Upper lobe of left lung (tissue), 6 donors: ENCODE measurements at regions not wholly inside any gene's neighbourhood (a gene's known extent, or its start where the extent isn't known, plus 50 kb on each side); places are given as distances from the start of the nearest gene placed in this dataset.

ENCODE experiments used
- ATAC-seq, 2 donors: fragments of 200-7000 bp; cut with Tn5 transposase; one replicate each; pipeline ENCODE4 v1.9.1; 2022; ENCODE audit warnings: mild to moderate bottlenecking in 2 of 2, moderate library complexity in 2 of 2; ENCODE audit not compliant: low FRiP score in 2 of 2
- DNase-seq, 2 donors: peaks; one replicate each; pipeline ENCODE4 v3.0.0-alpha.2; 2019 to 2020
- H3K27ac ChIP-seq, 4 donors: fragments of 200-600 bp; sonication (generic); one replicate each; pipeline ENCODE4 v1.5.1; 2016 to 2019
- H3K27me3 ChIP-seq, 4 donors: fragments of 200-600 bp; sonication (generic); one replicate each; pipeline ENCODE4 v1.5.1; 2017 to 2019
- H3K36me3 ChIP-seq, 4 donors: fragments of 200-600 bp; sonication (generic); one replicate each; pipeline ENCODE4 v1.5.1; 2016 to 2019
- H3K4me1 ChIP-seq, 4 donors: fragments of 200-600 bp; sonication (generic); one replicate each; pipeline ENCODE4 v1.5.1; 2018 to 2019
- H3K4me3 ChIP-seq, 4 donors: fragments of 200-600 bp; sonication (generic); one replicate each; pipeline ENCODE4 v1.5.1; 2017 to 2019; ENCODE audit warnings: mild to moderate bottlenecking in 2 of 4, moderate library complexity in 1 of 4
- H3K9me3 ChIP-seq, 4 donors: fragments of 200-600 bp; sonication (generic); one replicate each; pipeline ENCODE4 v1.5.1; 2018 to 2019
- CTCF ChIP-seq, 6 experiments: fragments of 450-650 bp in 4 of 6; fragments of 200-600 bp in 2 of 6; sonication (generic) in 2 of 6; IDR thresholded peaks; one replicate each; pipeline ENCODE4 v1.5.1; 2016 to 2019; ENCODE audit warnings: antibody characterized with exemption in 6 of 6
- EP300 ChIP-seq, 4 donors: sonication (generic); formaldehyde crosslinking; IDR thresholded peaks; one replicate each; pipeline ENCODE4 v1.5.1; 2017; ENCODE audit warnings: antibody characterized with exemption in 4 of 4, control low read depth in 2 of 4
- POLR2A ChIP-seq, 4 donors: fragments of 450-650 bp; IDR thresholded peaks; one replicate each; pipeline ENCODE4 v1.5.1; 2016 to 2017; ENCODE audit warnings: antibody characterized with exemption in 4 of 4, mild to moderate bottlenecking in 2 of 4
- POLR2AphosphoS5 ChIP-seq, 2 donors: sonication (generic); formaldehyde crosslinking; IDR thresholded peaks; one replicate each; pipeline ENCODE4 v1.5.1; 2017; ENCODE audit warnings: antibody characterized with exemption in 2 of 2
- WGBS, 2 donors: methylation state at CpG; one replicate each; pipeline ENCODE4 v1.1.5; 2017 to 2018; 5-methylcytosine and 5-hydroxymethylcytosine counted together
- donor health status: DM: no; HTN: no; CAD: no; lungs with moderate emphysema.
- donor health status: DM: no; HTN: yes; CAD: no; lungs with severe emphysema.

GRCh38 chr6:97459986-97460385 lies 177.0 kb upstream of the MMS22L start:
- Histone ChIP-seq H3K36me3 (no peaks in the 10 kb centered on the region), H3K4me3 (no peak overlapping the region), H3K27me3 (no peaks in the 10 kb centered on the region), H3K27ac (no peak overlapping the region), H3K9me3 (no peaks in the 10 kb centered on the region), H3K4me1 (no peaks in the 10 kb centered on the region)
- DNase-seq (no peak), ATAC-seq (no peak)
- TF ChIP-seq EP300 (IDR thresholded peaks at IDR 0.05) (no peak), POLR2AphosphoS5 (IDR thresholded peaks at IDR 0.05) (no peak), CTCF (IDR thresholded peaks at IDR 0.05) (no peak), POLR2A (IDR thresholded peaks at IDR 0.05) (no peak)
- 71 to 90% methylated on average over 1 of the region's 1 CpG for WGBS, 2 donors

GRCh38 chr6:97460394-97461080 lies 177.5 kb upstream of the MMS22L start:
- 76 to 78% methylated on average over 7 of the region's 7 CpGs for WGBS, 2 donors
- H3K36me3 ChIP-seq, result no peaks in the 10 kb centered on the region
- no peak overlapping the region for H3K27ac ChIP-seq
- H3K27me3 ChIP-seq, result no peaks in the 10 kb centered on the region
- TF ChIP-seq POLR2AphosphoS5 (IDR thresholded peaks at IDR 0.05), result no peak
- TF ChIP-seq POLR2A (IDR thresholded peaks at IDR 0.05), result no peak
- no peak for TF ChIP-seq EP300 (IDR thresholded peaks at IDR 0.05)
- TF ChIP-seq CTCF (IDR thresholded peaks at IDR 0.05), result no peak
- DNase-seq (no peak), ATAC-seq (no peak)
- no peaks in the 10 kb centered on the region for H3K4me1 ChIP-seq
- no peak overlapping the region for H3K4me3 ChIP-seq
- no peaks in the 10 kb centered on the region for H3K9me3 ChIP-seq

DNA sequence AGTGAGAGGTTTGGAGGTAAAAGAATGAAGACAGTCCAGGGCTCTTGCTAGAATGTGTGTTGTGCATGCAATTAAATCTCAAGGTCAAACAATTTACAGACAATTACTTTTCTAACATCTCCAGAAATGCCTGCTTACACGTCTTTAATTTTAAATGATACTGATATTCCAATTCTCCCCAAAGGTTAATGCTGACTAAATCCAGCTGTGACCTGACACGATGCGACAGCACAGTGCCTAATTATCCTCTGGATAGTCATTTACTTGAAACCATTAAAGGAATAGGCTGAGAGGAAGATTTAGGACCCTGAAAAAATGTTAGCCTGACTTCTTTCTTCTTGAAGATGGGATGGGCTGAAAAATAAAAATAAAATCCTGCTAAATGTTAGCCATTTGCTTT lies 178.2 kb upstream of the MMS22L start:
- ATAC-seq (no peak), DNase-seq (no peak)
- no peak for TF ChIP-seq CTCF (IDR thresholded peaks at IDR 0.05)
- no peak for TF ChIP-seq POLR2A (IDR thresholded peaks at IDR 0.05)
- TF ChIP-seq POLR2AphosphoS5 (IDR thresholded peaks at IDR 0.05), result no peak
- TF ChIP-seq EP300 (IDR thresholded peaks at IDR 0.05), result no peak
- 41 to 47% methylated on average over 3 of the region's 3 CpGs for WGBS, 2 donors
- H3K4me3 ChIP-seq, result no peak overlapping the region
- H3K36me3 ChIP-seq, result no peaks in the 10 kb centered on the region
- no peaks in the 10 kb centered on the region for H3K4me1 ChIP-seq
- no peaks in the 10 kb centered on the region for H3K9me3 ChIP-seq
- no peak overlapping the region for H3K27ac ChIP-seq
- no peaks in the 10 kb centered on the region for H3K27me3 ChIP-seq

DNA sequence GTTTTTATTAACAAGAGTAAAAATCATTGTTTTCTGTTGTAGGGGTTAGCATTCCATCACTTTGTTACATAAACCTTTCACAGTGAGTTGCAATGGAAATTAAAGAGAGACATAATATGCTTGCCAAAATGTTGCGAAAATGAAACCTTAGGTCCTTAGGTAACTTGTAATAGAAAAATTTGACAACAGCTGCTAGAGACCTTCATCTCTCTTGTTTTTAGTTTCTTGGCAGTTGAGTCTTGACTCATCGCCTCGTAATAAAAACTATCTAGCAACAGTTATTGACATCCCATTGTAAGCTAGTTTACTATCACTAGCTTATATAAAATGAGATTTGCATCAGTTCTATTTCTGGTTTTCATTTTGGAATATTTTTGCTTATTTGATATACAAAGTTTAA lies 179.0 kb upstream of the MMS22L start:
- Histone ChIP-seq H3K4me3 (no peak overlapping the region), H3K9me3 (no peaks in the 10 kb centered on the region), H3K36me3 (no peaks in the 10 kb centered on the region), H3K4me1 (no peaks in the 10 kb centered on the region), H3K27me3 (no peaks in the 10 kb centered on the region), H3K27ac (no peak overlapping the region)
- 81 to 82% methylated on average over 3 of the region's 3 CpGs for WGBS, 2 donors
- ATAC-seq (no peak), DNase-seq (no peak)
- TF ChIP-seq POLR2AphosphoS5 (IDR thresholded peaks at IDR 0.05), result no peak
- TF ChIP-seq EP300 (IDR thresholded peaks at IDR 0.05), result no peak
- TF ChIP-seq POLR2A (IDR thresholded peaks at IDR 0.05), result no peak
- no peak for TF ChIP-seq CTCF (IDR thresholded peaks at IDR 0.05)

- no peak overlapping the region for H3K4me3 ChIP-seq
- H3K27me3 ChIP-seq, result no peaks in the 10 kb centered on the region
- no peaks in the 10 kb centered on the region for H3K4me1 ChIP-seq
- H3K36me3 ChIP-seq, result no peaks in the 10 kb centered on the region
- ATAC-seq (no peak), DNase-seq (no peak)
- 54 to 57% methylated on average over 4 of the region's 4 CpGs for WGBS, 2 donors
- H3K9me3 ChIP-seq, result no peaks in the 10 kb centered on the region
- H3K27ac ChIP-seq, result no peak overlapping the region
- no peak for TF ChIP-seq POLR2AphosphoS5 (IDR thresholded peaks at IDR 0.05)
- TF ChIP-seq EP300 (IDR thresholded peaks at IDR 0.05), result no peak
- no peak for TF ChIP-seq POLR2A (IDR thresholded peaks at IDR 0.05)
- no peak for TF ChIP-seq CTCF (IDR thresholded peaks at IDR 0.05)
These were observed 180.1 kb upstream of the MMS22L start for GRCh38 chr6:97462938-97463598.
